Caki2 (cell line): ENCODE measurements at regions not wholly inside any gene's neighbourhood (a gene's known extent, or its start where the extent isn't known, plus 50 kb on each side); places are given as distances from the start of the nearest gene placed in this dataset.
"Not testable (repeated sequence)": the region's sequence is repeated elsewhere in the genome, so short reads cannot be mapped to it uniquely, and the experiment has no call there.

Experiments
- DNase-seq: peaks from one replicate; pipeline ENCODE4 v3.0.0-alpha.2; 2015; ENCODE audit warnings: low read depth
- in situ Hi-C: cut with HindIII; loops from 2 replicates; pipeline ENCODE4 v1.10.0; 2016; ENCODE audit warnings: low sequenced_read_pairs, low pct_unique_long_range_greater_than_20kb, mixed read lengths

- DNase-seq = no peak
- in situ Hi-C loops = no loop called here
Observed at GRCh38 chr2:122745603-122746002, 990.2 kb downstream of the TSN start.

GRCh38 chr2:122747670-122748069 lies 992.2 kb downstream of the TSN start:
- in situ Hi-C loops = no loop called here
- no peak for DNase-seq

GRCh38 chr2:122748552-122749011 lies 993.1 kb downstream of the TSN start:
- in situ Hi-C loops = no loop called here

GRCh38 chr2:122749405-122749804 lies 994.0 kb downstream of the TSN start:
- in situ Hi-C loops = no loop called here
- no peak for DNase-seq

More at GRCh38 chr2:122748552-122749011, 993.1 kb downstream of the TSN start:
- peak; percentile 90 for DNase-seq

GRCh38 chr2:122750095-122750494 lies 994.6 kb downstream of the TSN start:
- DNase-seq = no peak
- in situ Hi-C loops = no loop called here

GRCh38 chr2:122750808-122751207 lies 995.4 kb downstream of the TSN start:
- DNase-seq = no peak
- in situ Hi-C loops = no loop called here

GRCh38 chr2:122753336-122753735 lies 997.9 kb downstream of the TSN start:
- in situ Hi-C loops = no loop called here
- no peak for DNase-seq

GRCh38 chr2:122754561-122754960 lies 999.1 kb downstream of the TSN start:
- DNase-seq = no peak
- in situ Hi-C loops = no loop called here

GRCh38 chr2:122755281-122755780 lies 999.9 kb downstream of the TSN start:
- in situ Hi-C loops = no loop called here
- DNase-seq = no peak

- no peak for DNase-seq
- in situ Hi-C loops = no loop called here
Observed at GRCh38 chr2:122758967-122759366, 1003.5 kb downstream of the TSN start.

- in situ Hi-C loops = no loop called here
- DNase-seq = no peak
Observed at GRCh38 chr2:122764014-122764413, 1008.6 kb downstream of the TSN start.

- in situ Hi-C loops = no loop called here
- DNase-seq = no peak
Observed at GRCh38 chr2:122780251-122780650, 1024.8 kb downstream of the TSN start.

GRCh38 chr2:122794100-122794499 lies 1038.6 kb downstream of the TSN start:
- in situ Hi-C loops = no loop called here

GRCh38 chr2:122795763-122796162 lies 1040.3 kb downstream of the TSN start:
- in situ Hi-C loops = no loop called here
- no peak for DNase-seq

More at GRCh38 chr2:122794100-122794499, 1038.6 kb downstream of the TSN start:
- DNase-seq = no peak

- in situ Hi-C loops = no loop called here
- DNase-seq = no peak
Observed at GRCh38 chr2:122799391-122799790, 1043.9 kb downstream of the TSN start.

- DNase-seq = no peak
- in situ Hi-C loops = no loop called here
Observed at GRCh38 chr2:122800781-122801180, 1045.3 kb downstream of the TSN start.

- in situ Hi-C loops = no loop called here
Observed at GRCh38 chr2:122804494-122804893, 1049.0 kb downstream of the TSN start.

GRCh38 chr2:122805346-122805745 lies 1049.9 kb downstream of the TSN start:
- no peak for DNase-seq
- in situ Hi-C loops = no loop called here

More at GRCh38 chr2:122804494-122804893, 1049.0 kb downstream of the TSN start:
- DNase-seq = no peak

GRCh38 chr2:122808286-122808969 lies 1053.0 kb downstream of the TSN start:
- in situ Hi-C loops = no loop called here

GRCh38 chr2:122812214-122812613 lies 1056.8 kb downstream of the TSN start:
- in situ Hi-C loops = not testable (repeated sequence)

More at GRCh38 chr2:122808286-122808969, 1053.0 kb downstream of the TSN start:
- DNase-seq = no peak

More at GRCh38 chr2:122812214-122812613, 1056.8 kb downstream of the TSN start:
- not testable (repeated sequence) for DNase-seq
